DOHH2 (cell line): ENCODE measurements at regions not wholly inside any gene's neighbourhood (a gene's known extent, or its start where the extent isn't known, plus 50 kb on each side); places are given as distances from the start of the nearest gene placed in this dataset.

Experiments
- CTCF ChIP-seq: fragments of 200-600 bp; sonication (generic); IDR thresholded peaks from one replicate; pipeline ENCODE4 v1.5.1; 2014; ENCODE audit warnings: antibody characterized with exemption, mild to moderate bottlenecking, low read depth, low read length; ENCODE audit not compliant: poor library complexity, severe bottlenecking
- EZH2phosphoT487 ChIP-seq: fragments of 200-600 bp; sonication (generic); IDR thresholded peaks from 2 replicates; pipeline ENCODE4 v1.6.1; 2017; ENCODE audit warnings: borderline replicate concordance, mild to moderate bottlenecking, antibody characterized with exemption, low read length, moderate library complexity, mixed read lengths

GRCh38 chr1:209383422-209383821, 200.1 kb upstream of the CAMK1G start:
- TF ChIP-seq CTCF (no peak), EZH2phosphoT487 (no peak)
